T-helper 2 cell treated with Interferon-gamma antibody and Interleukin-4, amounts not matched to agents 100 ng/mL and 5 ng/mL, for 36 hours (primary cell): ENCODE measurements at regions not wholly inside any gene's neighbourhood (a gene's known extent, or its start where the extent isn't known, plus 50 kb on each side); places are given as distances from the start of the nearest gene placed in this dataset.

ENCODE experiments used
- intact Hi-C: fragments of 100-400 bp; cut with micrococcal nuclease; formaldehyde crosslinking; loops from one replicate; pipeline ENCODE4 v1.15.1; 2023

- intact Hi-C loops = no loop called here
Observed at GRCh38 chr4:138668309-138668708, 347.3 kb upstream of the NOCT start.

- intact Hi-C loops = no loop called here
Observed at GRCh38 chr4:138666366-138666765, 349.2 kb upstream of the NOCT start.

- intact Hi-C loops = no loop called here
Observed at GRCh38 chr4:138665851-138666250, 349.7 kb upstream of the NOCT start.

DNA sequence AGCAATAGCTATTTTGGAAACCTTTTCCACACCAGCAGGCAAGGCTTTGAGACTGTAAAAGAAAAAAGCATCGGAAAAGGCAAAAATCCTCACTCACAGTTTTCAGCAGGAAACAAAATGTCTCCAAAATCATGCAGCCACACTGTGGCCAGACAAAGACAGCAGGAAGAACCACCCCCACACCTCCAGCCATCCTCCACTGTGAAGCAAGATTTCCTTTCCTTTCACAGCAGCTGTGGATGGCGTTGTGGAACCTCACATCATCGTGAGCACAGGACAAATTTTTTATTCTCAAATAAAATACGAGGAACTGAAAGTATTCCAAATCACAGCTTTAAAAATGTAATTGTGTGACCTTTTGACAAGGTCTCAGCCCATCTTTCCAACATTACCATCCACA, 351.7 kb upstream of the NOCT start:
- intact Hi-C loops = no loop called here

DNA sequence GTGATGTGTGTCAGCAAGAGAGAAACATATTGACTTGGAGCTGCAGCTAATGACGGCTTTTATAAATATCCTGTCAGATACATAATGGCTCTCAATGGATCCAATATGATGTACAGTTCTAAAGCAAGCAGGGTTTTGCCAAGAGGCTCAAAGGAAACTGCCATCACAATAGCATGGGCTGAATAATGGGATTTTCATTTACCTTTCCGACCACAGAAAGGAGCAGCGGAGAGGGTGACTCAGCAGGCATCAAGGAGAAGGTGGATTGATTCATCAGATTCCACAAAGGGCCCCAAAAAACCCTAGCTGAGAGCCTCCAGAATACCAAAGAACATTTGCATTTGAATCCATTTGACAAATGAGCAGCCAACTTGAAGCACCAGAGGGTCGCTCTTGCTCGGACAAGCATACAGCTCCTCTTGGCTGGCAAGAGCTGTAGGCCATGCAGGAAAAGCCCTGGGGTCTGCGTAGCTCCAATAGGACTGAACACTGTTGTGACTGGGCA, 355.7 kb upstream of the NOCT start:
- intact Hi-C loops = no loop called here

- intact Hi-C loops = no loop called here
Observed at GRCh38 chr4:138659037-138659811, 356.4 kb upstream of the NOCT start.

DNA sequence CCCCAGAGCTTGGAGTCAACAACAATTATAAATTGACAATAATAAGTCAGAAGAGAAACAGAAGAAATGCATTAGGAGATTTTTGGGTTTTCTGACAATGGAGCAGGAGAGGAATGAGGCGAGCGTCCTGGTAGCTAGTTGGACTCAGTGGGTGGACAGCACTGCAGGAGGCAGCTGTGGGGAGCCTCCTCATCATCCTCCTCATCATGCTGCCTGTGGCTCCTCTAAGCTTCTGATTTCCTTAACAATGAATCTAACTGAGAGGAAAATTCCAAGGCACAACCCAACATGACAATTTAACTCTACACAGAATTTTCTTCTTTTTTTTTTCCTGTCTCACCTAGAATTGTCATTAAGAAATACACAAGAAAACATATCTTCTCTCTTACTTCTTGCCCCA, 357.1 kb upstream of the NOCT start:
- intact Hi-C loops = no loop called here

- intact Hi-C loops = no loop called here
Observed at GRCh38 chr4:138656990-138657389, 358.6 kb upstream of the NOCT start.

GRCh38 chr4:138655985-138656384, 359.6 kb upstream of the NOCT start:
- intact Hi-C loops = no loop called here

DNA sequence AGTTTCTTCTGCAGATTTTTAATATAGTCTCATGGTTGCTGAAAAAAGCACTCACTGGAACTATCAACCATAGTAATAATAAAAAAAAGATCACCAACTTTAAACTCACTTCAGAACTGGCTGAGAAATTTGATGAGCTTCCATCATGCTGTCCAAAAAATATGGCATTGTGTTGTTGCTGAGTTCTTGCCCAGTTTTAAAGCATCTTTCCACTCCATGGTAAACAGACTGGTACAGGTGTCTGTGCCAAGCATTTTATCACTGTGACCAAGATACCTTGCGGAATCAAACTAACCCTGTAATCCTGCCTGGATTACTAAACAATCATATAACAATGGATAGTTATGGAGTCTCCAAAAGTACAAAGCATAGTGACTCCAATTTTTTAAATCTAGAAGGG, 360.3 kb upstream of the NOCT start:
- intact Hi-C loops = no loop called here

GRCh38 chr4:138650929-138651448, 364.6 kb upstream of the NOCT start:
- intact Hi-C loops = no loop called here

DNA sequence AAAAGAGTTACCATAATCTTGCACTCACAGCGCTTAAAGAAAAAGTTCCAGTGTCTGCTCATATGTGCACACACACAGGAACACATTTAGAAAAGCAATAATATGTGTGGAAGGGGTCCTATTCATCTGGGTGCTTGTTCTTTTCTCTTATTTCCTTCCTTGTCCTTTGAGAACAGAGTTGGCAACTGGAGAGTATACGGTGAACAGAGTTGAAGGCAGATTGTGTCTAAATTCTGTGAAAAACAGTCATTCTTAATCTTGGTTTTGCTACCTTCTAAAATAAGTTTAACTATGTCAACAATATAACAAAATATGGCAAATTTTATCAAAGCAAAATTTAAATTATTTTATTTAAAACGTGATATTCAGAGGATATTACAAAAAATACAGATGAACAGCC, 365.1 kb upstream of the NOCT start:
- intact Hi-C loops = no loop called here

GRCh38 chr4:138647433-138647832, 368.1 kb upstream of the NOCT start:
- intact Hi-C loops = no loop called here

- intact Hi-C loops = no loop called here
Observed at GRCh38 chr4:138646383-138646782, 369.2 kb upstream of the NOCT start.

DNA sequence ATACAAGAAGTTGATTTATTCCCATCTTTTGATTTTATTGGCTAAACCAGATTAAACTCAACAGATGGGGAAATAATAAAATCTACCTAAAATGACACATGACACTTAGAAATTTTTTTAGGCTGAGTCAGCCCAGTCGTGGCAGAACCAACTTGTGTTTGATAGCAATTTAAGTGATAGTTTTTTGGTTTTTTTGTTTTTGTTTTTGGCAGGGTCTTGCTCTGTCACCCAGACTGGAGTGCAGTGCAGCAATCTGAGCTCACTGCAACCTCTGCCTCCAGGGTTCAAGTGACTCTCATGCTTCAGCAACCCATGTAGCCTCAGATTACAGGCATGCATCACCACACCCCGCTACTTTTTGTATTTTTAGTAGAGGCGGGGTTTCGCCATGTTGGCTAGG, 370.3 kb upstream of the NOCT start:
- intact Hi-C loops = no loop called here

DNA sequence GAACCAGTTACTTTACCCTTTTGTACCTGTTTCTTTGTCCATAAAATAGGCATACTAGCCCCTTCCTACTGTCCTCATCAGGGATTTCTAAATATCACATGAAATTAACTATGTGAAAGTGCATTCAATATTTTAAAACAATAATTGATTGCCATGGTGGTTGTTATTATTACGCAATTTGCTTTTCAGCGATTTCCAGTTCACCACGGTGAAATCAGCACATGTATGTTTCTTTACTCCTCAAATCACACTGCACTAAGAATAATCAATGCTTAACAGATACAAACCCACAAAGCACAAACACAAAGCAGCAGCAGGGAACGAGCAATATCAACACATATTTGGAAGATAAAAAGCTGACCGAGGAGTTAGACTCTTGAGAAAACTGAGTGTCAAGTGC, 371.3 kb upstream of the NOCT start:
- intact Hi-C loops = no loop called here

- intact Hi-C loops = no loop called here
Observed at GRCh38 chr4:138643827-138644226, 371.8 kb upstream of the NOCT start.

DNA sequence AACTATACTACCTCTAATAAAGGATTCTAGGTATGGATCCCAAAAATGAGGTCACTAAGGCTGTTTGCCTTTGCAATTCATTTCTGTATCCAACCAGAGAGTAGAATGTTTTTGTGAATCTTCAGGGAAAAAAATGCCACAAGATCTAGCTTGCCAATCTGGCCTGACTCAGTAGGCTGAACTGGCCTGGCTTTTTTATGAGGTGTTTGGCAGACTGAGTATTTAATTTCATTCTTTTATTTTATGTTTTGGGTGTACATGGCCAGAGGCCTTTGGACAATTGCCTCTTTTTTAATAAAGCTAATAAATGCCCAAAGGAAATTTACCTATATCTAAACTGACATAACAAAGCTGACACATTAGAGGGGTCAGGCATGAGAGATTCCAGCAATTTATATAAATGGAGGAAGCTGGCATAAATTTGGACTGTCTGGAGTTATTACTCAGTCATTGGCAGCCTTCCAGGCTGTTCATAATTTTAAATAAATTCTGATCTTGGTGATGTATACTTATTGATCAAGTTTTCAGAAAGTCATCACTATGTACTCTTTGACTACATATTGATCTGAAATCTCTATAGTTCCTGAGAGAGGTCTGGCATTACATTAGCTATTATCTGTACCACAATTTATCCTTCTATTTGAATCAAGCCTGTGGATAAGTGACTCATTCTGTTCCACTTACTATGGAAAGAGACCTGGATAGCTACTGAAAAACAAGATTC, 376.4 kb upstream of the NOCT start:
- intact Hi-C loops = no loop called here

- intact Hi-C loops = no loop called here
Observed at GRCh38 chr4:138636781-138637180, 378.8 kb upstream of the NOCT start.

DNA sequence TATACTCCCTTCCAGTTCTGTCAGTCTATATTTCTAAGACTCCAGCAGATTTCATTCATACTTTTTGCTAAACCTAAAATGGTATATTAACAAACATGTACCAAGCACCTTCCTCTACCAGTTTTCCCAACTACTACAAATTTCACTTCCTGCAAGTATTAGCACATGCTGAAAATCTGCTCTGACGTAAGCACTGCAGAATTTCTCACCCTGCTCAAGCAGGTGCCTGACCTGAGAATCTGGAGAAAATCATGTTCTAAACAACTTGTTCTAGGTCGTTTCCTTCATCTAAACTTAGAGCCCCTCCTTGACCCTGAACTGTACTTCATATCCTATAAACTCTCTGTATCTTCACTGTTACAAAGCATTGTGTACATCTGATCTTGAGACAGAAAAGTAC, 380.7 kb upstream of the NOCT start:
- intact Hi-C loops = no loop called here

- intact Hi-C loops = no loop called here
Observed at GRCh38 chr4:138633580-138633904, 382.0 kb upstream of the NOCT start.

- intact Hi-C loops = no loop called here
Observed at GRCh38 chr4:138632856-138633579, 382.6 kb upstream of the NOCT start.
